Mucosa of descending colon (tissue), 3 donors: ENCODE measurements at regions not wholly inside any gene's neighbourhood (a gene's known extent, or its start where the extent isn't known, plus 50 kb on each side); places are given as distances from the start of the nearest gene placed in this dataset.

Source experiments
- ATAC-seq: fragments of 200-7000 bp; cut with Tn5 transposase; one replicate; pipeline ENCODE4 v1.9.1; 2020; ENCODE audit warnings: mild to moderate bottlenecking, moderate library complexity
- DNase-seq, 3 donors: peaks; one replicate each; pipeline ENCODE4 v3.0.0-alpha.2; 2020
- H3K36me3 ChIP-seq: fragments of 200-600 bp; one replicate; pipeline ENCODE4 v1.8.0; 2021; ENCODE audit warnings: low read depth, mild to moderate bottlenecking
- H3K4me1 ChIP-seq: fragments of 200-600 bp; one replicate; pipeline ENCODE4 v1.8.0; 2021; ENCODE audit warnings: low read depth, mild to moderate bottlenecking
- H3K4me3 ChIP-seq: fragments of 200-600 bp; one replicate; pipeline ENCODE4 v1.8.0; 2021; ENCODE audit warnings: mild to moderate bottlenecking
- H3K9me3 ChIP-seq: fragments of 200-600 bp; one replicate; pipeline ENCODE4 v1.8.0; 2021; ENCODE audit warnings: mild to moderate bottlenecking
- intact Hi-C, 2 donors: fragments of 100-400 bp; cut with DNase I in 1 of 2; cut with micrococcal nuclease in 1 of 2; formaldehyde crosslinking; loops; one replicate each; pipeline versions ENCODE4 v1.11.0 to v1.11.1; 2022; cut with DNase I, micrococcal nuclease
- TF ChIP-seq, protein P1 (sequence below): fragments of 200-600 bp; IDR thresholded peaks from one replicate; pipeline ENCODE4 v1.8.0; 2022; ENCODE audit warnings: antibody characterized with exemption, mild to moderate bottlenecking
- donor health status: DM: no; HTN: no; CAD: no; lungs with moderate emphysema.
- donor health status: DM: no; HTN: no; CAD: no.
- donor health status: DM: no; HTN: yes; CAD: no.

DNA sequence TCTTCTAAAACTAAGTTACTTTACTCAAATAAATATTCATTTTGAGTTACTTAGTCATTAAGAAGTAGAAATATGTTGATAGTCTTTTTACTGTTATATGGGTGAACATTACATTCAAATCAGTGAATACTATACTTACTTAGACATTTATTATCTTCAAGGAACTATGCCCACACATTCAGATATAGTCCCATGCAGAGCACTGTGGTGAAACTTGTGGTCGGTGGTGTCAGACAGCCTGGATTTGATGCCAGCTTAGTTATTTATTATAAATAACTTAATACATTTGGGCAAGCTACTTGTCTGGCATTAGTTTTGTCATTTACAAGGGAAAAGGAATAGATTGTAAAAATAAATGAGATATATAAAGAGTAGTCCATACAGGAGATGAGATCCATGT is 149.5 kb downstream of the RAP2B start:
- ATAC-seq (no peak), DNase-seq (no peak)
- TF ChIP-seq, protein P1, sequence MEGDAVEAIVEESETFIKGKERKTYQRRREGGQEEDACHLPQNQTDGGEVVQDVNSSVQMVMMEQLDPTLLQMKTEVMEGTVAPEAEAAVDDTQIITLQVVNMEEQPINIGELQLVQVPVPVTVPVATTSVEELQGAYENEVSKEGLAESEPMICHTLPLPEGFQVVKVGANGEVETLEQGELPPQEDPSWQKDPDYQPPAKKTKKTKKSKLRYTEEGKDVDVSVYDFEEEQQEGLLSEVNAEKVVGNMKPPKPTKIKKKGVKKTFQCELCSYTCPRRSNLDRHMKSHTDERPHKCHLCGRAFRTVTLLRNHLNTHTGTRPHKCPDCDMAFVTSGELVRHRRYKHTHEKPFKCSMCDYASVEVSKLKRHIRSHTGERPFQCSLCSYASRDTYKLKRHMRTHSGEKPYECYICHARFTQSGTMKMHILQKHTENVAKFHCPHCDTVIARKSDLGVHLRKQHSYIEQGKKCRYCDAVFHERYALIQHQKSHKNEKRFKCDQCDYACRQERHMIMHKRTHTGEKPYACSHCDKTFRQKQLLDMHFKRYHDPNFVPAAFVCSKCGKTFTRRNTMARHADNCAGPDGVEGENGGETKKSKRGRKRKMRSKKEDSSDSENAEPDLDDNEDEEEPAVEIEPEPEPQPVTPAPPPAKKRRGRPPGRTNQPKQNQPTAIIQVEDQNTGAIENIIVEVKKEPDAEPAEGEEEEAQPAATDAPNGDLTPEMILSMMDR: no peak
- intact Hi-C loops: no loop called here
- Histone ChIP-seq H3K4me1 (no peaks in the 10 kb centered on the region), H3K36me3 (no peaks in the 10 kb centered on the region), H3K4me3 (no peak overlapping the region), H3K9me3 (no peaks in the 10 kb centered on the region)

- ATAC-seq: no peak
- H3K4me3 ChIP-seq: no peak overlapping the region
These were observed 151.4 kb downstream of the RAP2B start for GRCh38 chr3:153313302-153313965.

DNA sequence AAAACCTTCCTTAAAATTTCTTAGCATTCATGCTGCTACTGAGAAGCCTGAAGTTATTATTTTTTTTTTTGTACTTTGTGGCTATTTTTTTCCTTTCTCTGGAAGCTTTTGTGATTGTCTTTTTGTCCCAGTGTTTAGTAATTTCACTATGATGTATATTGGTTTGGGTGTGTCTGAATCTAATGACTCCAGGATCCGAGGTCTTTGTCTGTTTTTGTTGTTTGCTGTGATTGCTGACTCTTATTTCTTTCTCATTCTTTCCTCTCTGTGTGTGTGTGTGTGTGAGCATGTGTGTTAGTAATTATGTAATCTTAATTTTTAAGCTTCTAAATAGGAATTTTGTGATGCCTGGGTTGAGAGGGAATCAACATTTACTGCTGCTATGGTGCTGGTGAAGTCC is 152.0 kb downstream of the RAP2B start:
- no peak overlapping the region for H3K4me3 ChIP-seq
- H3K4me1 ChIP-seq: no peaks in the 10 kb centered on the region
- TF ChIP-seq, protein P1: no peak
- intact Hi-C loops: no loop called here
- ATAC-seq (no peak), DNase-seq (no peak)
- H3K36me3 ChIP-seq: no peaks in the 10 kb centered on the region
- no peaks in the 10 kb centered on the region for H3K9me3 ChIP-seq

More at GRCh38 chr3:153313302-153313965, 151.4 kb downstream of the RAP2B start:
- H3K9me3 ChIP-seq: no peaks in the 10 kb centered on the region
- no peak for DNase-seq
- TF ChIP-seq, protein P1: no peak
- H3K4me1 ChIP-seq: no peaks in the 10 kb centered on the region
- intact Hi-C loops: no loop called here
- H3K36me3 ChIP-seq: no peaks in the 10 kb centered on the region

DNA sequence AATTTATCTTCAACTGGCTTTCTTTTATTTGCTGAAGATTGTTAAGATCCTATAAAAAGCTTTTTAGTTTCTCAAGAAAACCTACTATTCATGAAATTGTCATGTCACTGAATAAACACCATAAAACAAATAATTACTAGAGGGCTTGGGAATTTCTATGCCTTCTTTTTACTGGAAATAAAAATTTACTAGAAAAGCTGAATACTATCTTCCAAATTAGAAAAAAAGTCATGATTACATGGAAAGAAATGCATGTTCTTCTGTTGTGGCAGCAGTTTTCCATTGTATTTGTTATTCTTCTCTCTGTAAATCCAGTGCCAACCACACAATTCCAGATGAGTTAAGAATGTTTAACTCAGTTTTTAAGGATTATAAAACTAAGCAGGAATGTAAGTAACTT is 153.8 kb downstream of the RAP2B start:
- DNase-seq: no peak
- Histone ChIP-seq H3K9me3 (no peaks in the 10 kb centered on the region), H3K4me3 (no peak overlapping the region), H3K4me1 (no peaks in the 10 kb centered on the region), H3K36me3 (no peaks in the 10 kb centered on the region)
- intact Hi-C loops: no loop called here
- TF ChIP-seq, protein P1: no peak
- ATAC-seq: no peak

- DNase-seq: no peak
- no peaks in the 10 kb centered on the region for H3K9me3 ChIP-seq
- intact Hi-C loops: no loop called here
- ATAC-seq: no peak
- TF ChIP-seq, protein P1: no peak
- no peak overlapping the region for H3K4me3 ChIP-seq
- no peaks in the 10 kb centered on the region for H3K36me3 ChIP-seq
- no peaks in the 10 kb centered on the region for H3K4me1 ChIP-seq
These were observed 157.9 kb downstream of the RAP2B start for GRCh38 chr3:153319705-153320554.
